GM18519 (cell line): ENCODE measurements at regions not wholly inside any gene's neighbourhood (a gene's known extent, or its start where the extent isn't known, plus 50 kb on each side); places are given as distances from the start of the nearest gene placed in this dataset.
"Not testable (repeated sequence)": the region's sequence is repeated elsewhere in the genome, so short reads cannot be mapped to it uniquely, and the experiment has no call there.

Experiments used
- ATAC-seq: cut with Tn5 transposase; IDR thresholded peaks from one replicate; pipeline ENCODE4 v1.9.1; 2021; ENCODE audit warnings: mild to moderate bottlenecking, moderate library complexity; ENCODE audit not compliant: unreplicated experiment, low FRiP score

DNA sequence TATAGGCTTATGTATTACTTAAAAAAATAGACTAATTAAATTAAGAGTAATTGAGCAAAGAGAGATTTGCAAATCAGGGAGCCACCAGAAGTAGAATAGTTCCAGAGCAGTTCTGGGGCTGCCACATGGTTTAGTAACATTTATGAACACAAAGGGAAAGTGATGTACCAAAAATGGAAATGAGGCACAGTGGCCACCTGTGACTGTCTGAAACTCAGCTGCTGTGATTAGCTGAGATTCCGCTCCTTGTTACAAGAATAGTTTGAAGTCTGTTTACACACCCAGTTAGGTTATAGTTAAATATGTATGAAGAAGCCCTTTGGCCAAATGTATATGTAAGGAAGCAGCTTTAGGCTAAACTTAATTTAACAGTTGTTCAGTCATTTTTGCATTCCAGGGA lies 901.5 kb upstream of the CHORDC1 start:
- ATAC-seq, result no peak

DNA sequence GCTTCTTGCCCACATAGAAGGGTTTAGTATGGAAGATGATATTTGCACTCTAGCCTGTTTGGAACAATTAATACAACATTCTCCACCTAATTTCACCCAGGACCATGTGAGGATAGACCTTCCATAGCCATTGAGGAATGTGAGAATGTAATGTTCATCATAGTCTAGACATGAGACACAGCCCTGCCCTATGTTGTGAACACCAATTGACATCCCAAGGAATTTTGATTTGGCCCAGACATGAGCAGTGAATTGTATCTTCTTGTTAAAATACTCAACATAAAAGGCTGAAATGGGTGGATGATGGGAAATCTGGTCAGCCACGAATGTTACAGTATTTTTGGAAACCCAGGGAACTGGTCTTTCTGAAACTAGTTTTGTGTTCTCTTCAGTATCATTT lies 892.3 kb upstream of the CHORDC1 start:
- ATAC-seq, result no peak

DNA sequence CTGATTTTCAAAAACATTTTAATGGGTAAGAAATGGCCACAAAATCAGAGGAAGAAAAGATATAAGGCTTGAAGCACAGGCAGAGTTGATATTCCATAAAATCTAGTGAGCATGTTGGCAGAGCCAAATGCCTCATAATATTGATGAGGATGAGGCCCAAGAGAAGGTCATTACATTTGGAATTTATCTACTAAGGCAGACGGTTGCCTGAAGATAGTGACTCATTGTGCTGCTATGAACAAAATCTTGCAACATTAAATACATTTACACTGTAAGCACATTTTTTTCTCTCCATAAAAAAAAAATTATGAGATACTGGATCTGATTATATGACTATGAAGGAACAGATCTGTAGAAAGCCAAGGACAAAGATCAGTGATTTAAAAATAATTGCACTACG lies 881.4 kb upstream of the CHORDC1 start:
- no peak for ATAC-seq

DNA sequence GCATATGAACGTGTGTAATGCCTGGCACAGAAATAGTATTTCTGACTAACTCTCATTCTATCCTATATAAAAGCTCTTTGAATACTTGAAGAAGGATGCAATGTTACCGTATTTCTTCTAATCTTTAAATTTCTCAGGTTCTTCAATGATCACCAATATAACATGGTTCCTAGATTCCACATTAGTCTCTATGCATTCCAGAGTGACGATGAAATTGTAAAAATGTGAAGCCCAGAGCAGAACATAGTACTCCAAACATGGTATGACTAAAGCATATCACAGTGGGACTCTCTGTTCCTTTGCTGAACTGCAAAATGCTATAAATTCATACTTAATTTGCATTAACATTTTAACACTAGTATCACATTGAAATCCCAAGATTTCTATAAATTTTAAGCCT lies 877.6 kb upstream of the CHORDC1 start:
- no peak for ATAC-seq

DNA sequence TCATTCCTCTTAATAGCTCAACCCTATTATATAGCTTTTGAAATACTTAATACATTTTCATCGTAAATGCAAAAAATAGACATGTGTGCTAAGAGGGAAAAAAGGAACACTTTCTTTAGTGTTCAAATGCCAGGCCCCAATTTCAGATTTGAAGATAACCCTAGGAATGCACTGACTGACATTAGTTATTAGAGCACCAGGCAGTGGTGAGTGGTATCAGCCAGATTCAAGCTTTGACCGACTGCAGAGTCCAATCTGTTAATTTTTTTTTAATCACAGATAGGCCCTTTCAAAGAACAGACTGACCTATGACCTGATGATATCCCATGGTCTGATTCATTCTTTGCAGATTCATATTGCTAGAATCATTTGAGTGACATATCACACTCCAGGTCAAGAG lies 874.2 kb upstream of the CHORDC1 start:
- ATAC-seq, result no peak

DNA sequence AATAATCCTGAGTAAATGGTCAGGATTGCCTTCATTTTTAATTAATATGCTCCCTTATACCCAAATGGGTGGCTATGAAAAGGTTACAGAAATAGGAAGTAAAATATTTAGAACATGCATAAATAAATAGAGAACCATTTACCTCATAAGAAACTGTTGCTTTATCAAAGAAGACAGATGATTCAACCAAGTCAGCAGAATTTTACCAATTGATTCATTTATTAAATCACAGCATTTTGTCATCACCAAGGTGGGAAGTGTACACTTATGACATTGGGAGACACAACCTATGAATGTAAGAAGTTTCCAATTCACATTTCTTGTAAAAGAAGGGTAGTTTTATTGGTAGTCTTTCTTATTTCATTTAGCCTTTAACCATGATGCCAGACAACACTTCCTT lies 870.3 kb upstream of the CHORDC1 start:
- ATAC-seq, result no peak

DNA sequence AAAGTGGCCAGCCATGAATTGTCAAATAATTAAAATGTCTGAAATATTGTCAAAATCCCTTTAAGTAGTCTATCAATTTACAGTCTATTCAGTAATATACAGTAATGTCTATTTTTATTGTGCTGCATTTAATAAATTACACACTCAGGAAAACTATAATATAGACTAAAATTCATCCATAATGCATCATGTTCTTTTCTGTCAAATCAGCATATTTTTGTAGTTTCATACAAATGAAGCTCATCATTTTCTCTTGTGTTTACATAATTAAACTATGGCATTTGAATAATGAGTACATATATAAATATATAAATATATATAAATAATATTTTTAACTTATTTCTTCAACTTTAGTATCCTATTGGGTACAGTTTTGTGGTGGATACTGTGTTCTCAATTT lies 868.7 kb upstream of the CHORDC1 start:
- no peak for ATAC-seq

DNA sequence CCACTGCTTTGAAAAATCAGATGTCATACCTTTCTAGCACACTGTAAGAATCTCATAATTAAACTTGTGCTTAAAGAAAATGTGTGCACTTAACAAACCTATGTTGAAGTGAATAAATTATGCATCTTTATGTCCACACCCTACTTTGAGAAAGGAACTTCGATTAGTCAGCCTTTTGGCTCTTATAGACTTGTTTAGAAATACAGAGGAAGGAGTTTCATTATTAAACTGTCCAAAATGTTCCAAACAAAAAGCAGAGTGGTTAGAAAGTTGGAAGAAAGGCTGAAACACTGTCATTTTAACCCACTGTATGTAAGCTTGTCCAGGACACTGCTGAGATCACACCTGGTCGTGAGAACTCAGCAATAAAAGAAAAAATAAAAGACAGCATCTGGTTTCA lies 863.2 kb upstream of the CHORDC1 start:
- no peak for ATAC-seq

DNA sequence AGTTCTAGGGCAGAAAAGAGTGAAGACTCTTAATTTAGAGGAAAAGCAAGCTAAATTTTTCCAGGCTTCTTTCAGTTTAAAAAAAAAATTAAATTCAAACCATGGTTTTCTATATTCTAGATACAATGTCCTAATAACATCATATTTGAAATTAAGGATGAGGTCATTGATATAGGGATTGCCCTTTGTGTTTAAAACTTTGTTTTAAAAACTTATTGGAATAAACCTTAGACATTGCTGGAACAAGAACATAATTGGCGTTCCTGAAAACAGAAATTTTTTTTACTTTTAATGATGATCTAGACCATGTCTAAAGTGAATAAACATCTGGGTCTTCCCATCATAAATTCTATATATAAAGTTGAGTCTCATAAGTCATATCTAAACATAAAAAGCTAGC lies 859.4 kb upstream of the CHORDC1 start:
- ATAC-seq, result no peak

DNA sequence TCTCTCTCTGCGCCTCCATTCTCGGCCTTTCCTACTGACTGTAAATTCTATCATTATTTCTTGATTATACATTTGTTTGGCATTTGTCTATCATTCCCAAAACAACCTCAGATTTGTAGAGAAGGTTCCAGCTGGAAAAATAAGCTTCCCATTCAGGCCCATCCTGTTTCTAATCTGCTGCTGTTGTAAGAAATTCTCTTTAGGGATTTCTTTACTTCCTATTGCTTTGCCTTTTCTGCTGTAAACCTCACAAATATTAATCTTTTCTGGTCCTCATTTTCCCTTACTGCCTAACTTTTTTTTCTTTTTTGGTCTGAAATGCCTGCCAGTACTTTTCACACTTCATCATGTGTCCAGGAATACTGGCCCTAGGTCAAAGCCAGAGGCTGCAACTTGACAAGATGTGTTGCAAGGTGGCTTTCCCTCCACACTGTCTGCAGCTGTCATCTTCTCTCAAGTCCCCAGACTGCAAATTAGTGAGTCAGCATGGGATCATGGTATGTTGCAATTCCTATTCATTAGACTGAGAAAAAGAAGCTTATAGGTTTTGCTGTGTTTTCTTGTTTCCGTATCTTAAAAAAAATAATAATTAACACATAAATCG lies 858.7 kb upstream of the CHORDC1 start:
- ATAC-seq, result no peak

DNA sequence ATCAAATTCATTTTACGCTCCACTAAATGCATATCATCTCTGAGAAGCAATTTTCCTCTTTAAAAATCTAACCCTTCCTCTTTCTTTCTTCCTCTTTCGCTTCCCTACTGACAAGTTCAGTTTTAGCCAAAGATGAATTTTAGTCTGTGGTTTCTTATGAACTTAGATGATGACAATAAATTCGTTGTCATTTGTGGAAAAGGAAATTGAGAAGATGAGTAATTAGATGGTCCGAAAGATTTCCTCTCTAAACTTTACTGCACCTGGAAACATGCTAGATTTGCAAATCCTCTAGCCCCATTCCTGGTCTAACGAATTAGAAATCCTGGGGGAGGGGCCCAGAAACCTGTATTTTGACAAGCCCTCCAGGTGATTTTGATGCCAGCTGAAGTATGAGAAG lies 855.4 kb upstream of the CHORDC1 start:
- no peak for ATAC-seq

DNA sequence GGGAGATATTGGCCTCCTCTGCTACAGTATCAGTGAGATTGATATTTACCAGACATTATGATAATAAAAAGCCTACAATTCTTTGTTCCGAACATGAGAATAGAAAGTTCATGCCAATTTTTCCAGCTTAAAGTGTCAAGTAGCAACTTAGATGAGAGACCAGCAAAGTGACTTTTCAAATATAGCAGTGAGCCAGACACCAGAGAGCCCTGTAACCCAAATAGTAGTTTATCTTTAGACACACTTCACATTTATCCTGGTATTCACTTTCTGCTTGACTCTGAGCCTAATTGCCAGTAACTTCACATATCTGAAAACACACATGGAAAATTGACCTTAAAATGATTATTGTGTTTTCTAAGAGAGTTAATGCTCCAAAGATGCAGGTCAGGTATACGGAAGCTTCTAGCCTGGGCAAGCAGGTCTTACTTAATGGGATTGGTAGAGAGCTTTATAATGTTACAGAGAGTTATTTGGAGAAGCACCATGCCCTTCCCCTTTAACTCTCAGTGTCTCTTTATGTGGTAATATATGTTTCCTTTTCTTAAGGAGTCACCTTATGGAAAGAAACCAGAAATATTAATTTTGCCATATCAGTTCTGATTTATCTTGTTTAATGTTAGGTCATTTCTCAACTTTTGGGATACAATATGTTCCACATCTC lies 852.3 kb upstream of the CHORDC1 start:
- ATAC-seq, result no peak

DNA sequence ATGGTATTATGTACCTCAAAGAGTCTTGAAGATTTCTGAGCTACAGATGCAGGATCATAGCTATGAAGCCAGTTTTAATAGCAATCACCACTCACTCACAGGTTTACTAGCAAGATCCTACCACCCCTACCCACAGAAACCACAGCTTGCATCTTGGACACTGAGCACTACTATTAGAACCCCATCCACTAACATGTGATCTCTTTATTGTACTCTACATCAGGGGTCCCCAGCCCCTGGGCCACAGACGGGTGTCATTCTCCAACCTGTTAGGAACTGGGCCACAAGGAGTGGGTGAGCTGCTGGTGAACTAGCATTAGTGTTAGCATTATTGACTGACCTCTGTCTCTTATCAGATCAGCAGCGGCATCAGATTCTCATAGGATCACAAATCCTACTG lies 844.8 kb upstream of the CHORDC1 start:
- ATAC-seq, result no peak

DNA sequence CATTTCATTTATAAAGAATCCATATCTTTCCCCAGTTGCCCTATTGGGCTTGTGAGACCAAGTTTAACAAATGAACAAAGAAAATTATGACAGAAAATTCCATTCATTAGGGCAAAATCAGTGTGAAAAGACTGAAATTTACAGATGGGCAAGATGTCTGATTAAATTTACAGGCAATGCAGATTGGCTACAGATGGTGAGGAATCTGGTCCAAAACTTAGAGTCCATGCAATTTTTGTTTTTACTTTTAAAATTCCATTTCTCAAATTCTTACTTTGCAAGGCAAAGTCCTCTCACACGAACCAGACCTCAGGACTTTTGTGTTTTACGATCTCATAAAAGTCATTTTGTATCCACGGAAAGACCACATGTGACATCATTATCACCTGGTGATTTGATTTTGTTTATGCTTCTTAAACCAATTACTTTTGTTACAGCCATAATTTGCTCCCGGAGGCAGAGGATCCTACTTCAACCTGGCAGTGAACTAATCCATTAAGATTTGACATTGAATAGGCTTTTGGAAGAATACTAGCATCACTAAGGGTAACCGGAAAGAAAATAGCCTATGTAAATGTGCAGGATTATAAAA lies 843.7 kb upstream of the CHORDC1 start:
- no peak for ATAC-seq

DNA sequence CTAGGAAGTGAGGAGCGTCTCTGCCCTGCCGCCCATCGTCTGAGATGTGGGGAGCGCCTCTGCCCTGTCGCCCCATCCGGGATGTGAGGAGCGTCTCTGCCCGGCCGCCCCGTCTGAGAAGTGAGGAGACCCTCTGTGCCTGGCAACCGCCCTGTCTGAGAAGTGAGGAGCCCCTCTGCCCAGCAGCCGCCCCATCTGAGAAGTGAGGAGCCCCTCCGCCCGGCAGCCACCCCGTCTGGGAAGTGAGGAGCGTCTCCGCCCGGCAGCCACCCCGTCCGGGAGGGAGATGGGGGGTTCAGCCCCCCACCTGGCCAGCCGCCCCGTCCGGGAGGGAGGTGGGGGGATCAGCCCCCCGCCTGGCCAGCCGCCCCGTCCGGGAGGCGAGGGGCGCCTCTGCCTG lies 840.5 kb upstream of the CHORDC1 start:
- ATAC-seq, result not testable (repeated sequence)

DNA sequence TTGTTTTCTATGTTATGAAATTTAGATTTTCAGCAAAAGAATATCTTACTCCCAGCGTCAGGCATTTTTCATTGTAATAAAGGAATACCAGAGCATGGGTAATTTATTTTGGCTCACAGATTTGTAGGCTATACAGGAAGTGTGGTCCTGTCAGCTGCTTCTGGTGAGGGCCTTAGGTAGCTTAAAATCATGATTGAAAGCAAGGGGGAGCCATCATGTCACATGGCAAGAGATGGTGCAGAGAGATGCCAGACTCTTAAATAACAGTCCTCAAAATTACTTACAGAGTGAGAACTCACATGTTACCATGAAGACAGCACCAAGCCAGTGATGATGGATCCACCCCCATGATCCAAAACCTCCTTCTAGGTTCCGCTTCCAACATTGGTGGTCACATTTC lies 825.0 kb upstream of the CHORDC1 start:
- ATAC-seq, result no peak

DNA sequence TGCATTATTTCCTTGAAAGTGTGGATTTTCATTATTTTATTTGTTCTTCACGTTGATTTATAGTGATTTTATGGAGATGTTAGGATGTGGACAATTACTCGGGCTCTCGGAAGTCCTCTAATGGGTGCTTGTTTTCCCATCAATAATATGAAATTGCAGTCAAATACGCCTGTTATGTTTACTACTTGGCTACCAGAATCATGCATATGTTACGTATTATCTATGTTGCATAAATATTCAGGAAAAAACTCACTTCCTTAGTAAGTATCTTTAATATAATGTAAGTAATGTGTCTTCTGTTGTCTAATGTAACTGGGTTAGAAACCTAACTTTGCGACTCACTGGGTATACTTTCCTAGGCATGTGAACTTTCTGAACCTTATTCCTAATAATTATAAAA lies 823.4 kb upstream of the CHORDC1 start:
- no peak for ATAC-seq

DNA sequence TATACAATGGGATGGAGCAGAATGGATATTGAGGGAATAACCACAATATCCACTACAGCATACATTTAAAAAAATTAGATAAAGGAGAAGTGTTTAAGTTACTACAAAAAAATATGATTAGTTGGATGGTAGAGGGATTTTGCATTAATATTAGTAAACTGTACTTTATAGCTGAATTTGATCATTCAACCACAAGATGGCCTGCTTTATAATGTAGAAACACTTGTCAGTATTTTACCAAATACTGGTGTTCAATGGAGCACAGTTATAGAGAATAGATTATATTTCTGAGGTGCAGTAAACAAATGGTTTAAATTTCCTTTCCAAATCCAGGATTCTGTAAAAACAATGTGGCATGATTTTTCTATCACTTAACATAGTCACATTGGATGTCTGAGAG lies 818.8 kb upstream of the CHORDC1 start:
- no peak for ATAC-seq

DNA sequence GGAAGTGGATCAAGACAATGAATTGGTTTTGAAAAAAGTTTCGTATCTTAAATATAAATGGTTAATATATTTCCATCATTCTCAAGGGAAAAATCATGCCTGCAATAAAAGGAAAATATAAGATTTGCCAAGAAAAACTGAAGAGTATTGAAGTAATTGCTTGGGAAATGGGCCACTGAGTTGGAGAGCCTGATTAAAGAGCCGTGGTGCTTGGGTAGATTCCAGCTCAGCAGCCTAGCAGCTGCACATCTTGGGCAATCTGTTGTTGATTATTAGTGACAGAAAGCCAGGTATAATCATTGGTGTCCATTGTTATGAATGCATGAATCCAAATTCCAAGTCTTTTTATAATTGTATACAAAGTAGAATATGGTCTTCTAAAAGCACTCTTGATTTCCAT lies 800.9 kb upstream of the CHORDC1 start:
- no peak for ATAC-seq

DNA sequence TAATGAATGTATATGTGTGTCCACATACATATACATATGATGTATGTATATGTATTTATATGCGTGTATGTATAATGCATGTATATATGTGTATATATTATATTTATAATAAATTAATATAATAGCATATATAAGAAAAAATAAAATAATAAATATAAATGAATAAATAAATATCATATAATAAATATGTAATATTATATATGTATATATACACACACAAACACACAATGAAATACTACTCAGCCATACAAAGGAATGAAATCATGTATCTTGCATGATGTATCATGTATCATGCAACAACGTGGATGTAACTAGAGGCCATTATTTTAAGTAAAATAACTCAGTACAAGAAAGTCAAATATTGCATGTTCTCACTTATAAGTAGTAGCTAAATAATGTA lies 788.7 kb upstream of the CHORDC1 start:
- no peak for ATAC-seq

DNA sequence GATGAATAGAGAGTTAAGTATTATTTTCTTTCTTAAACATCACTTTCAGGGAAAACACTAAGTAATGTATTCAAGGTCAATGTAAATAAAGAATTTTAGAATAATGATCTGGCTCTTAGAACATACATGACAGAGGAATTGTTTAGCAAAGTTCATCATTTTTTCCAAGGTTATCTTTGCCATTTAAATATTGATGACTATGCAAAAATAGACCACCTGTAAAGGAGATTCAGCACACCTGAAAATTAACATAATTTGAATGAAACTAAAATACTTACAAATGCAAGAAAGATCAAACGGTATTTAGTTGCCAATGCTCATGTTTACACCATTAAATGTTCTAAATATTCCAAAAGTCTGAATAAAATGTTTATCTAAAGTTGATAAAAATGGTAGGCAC lies 782.6 kb upstream of the CHORDC1 start:
- ATAC-seq, result no peak

DNA sequence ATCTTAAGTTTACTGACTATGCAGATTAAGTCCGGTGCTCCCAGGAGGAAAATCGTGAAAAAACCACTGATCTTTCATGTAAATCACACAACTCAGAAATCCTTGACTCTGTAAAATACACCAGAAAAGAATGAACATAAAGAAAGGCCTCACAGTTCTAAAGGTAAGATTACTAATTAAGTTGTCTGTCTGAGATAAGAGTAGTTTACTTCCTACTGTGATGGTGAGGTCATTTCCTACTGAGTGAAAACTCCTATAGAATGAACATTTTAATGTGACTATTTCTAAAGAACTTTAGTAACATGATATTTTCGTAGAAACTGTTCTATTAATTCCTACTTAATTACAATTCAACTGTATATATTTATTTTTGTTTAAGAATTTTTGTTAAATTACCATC lies 774.4 kb upstream of the CHORDC1 start:
- ATAC-seq, result no peak
